ENCODE measurements at regions not wholly inside any gene's neighbourhood (a gene's known extent, or its start where the extent isn't known, plus 50 kb on each side); places are given as distances from the start of the nearest gene placed in this dataset.

- no peak for TF ChIP-seq CTCF (IDR thresholded peaks at IDR 0.05)
- POLR2A ChIA-PET = no interaction called here
- Histone ChIP-seq H3K27me3 (ENCODE audit: control insufficient read depth in 1 of 2, insufficient read depth in 2 of 2, low read length in 2 of 2) (no peaks in the 10 kb centered on the region), H3K4me3 (ENCODE audit: low read length) (no peak overlapping the region), H3K4me1 (ENCODE audit: insufficient read depth, low read length) (no peaks in the 10 kb centered on the region), H3K27ac (ENCODE audit: low read depth in 1 of 2, low read length in 2 of 2) (no peak overlapping the region), H3K36me3 (ENCODE audit: insufficient read depth, low read length) (no peaks in the 10 kb centered on the region), H3K9me3 (ENCODE audit: control insufficient read depth in 1 of 2, insufficient read depth in 1 of 2, low read length in 2 of 2) (no peaks in the 10 kb centered on the region)
- Mint-ChIP-seq H3K4me1 (ENCODE audit: low read depth) (peaks cover 8% of the 10 kb centered on the region), H3K36me3 (ENCODE audit: low read depth) (no peaks in the 10 kb centered on the region), H3K27ac (no peak overlapping the region), H3K4me3 (no peak overlapping the region), H3K9me3 (no peaks in the 10 kb centered on the region), H3K27me3 (peaks cover 16% of the 10 kb centered on the region)
- DNase-seq (no peak), ATAC-seq (ENCODE audit: poor library complexity) (no peak)
- CTCF ChIA-PET = no interaction called here
- intact Hi-C loops (cut with DNase I, micrococcal nuclease) = no loop called here
These were observed 82.3 kb upstream of the CTDP1 start for GRCh38 chr18:79597176-79597830.

GRCh38 chr18:79597831-79598632, 81.6 kb upstream of the CTDP1 start:
- intact Hi-C loops (cut with DNase I, micrococcal nuclease) = no loop called here
- Histone ChIP-seq H3K36me3 (ENCODE audit: insufficient read depth, low read length) (no peaks in the 10 kb centered on the region), H3K4me1 (ENCODE audit: insufficient read depth, low read length) (no peaks in the 10 kb centered on the region), H3K4me3 (ENCODE audit: low read length) (no peak overlapping the region), H3K9me3 (ENCODE audit: control insufficient read depth in 1 of 2, insufficient read depth in 1 of 2, low read length in 2 of 2) (no peaks in the 10 kb centered on the region), H3K27ac (ENCODE audit: low read depth in 1 of 2, low read length in 2 of 2) (no peak overlapping the region), H3K27me3 (ENCODE audit: control insufficient read depth in 1 of 2, insufficient read depth in 2 of 2, low read length in 2 of 2) (no peaks in the 10 kb centered on the region)
- H3K27me3 Mint-ChIP-seq = peaks cover 11% of the 10 kb centered on the region
- H3K36me3 Mint-ChIP-seq (ENCODE audit: low read depth) = no peaks in the 10 kb centered on the region
- no peaks in the 10 kb centered on the region for H3K9me3 Mint-ChIP-seq
- no peak overlapping the region for H3K27ac Mint-ChIP-seq
- no peak for TF ChIP-seq CTCF (IDR thresholded peaks at IDR 0.05)
- POLR2A ChIA-PET = no interaction called here
- H3K4me1 Mint-ChIP-seq (ENCODE audit: low read depth) = peaks cover 8% of the 10 kb centered on the region
- H3K4me3 Mint-ChIP-seq = no peak overlapping the region
- ATAC-seq (ENCODE audit: poor library complexity) (no peak), DNase-seq (no peak)
- CTCF ChIA-PET = no interaction called here

- Histone ChIP-seq H3K27me3 (ENCODE audit: control insufficient read depth in 1 of 2, insufficient read depth in 2 of 2, low read length in 2 of 2) (no peaks in the 10 kb centered on the region), H3K4me3 (ENCODE audit: low read length) (no peak overlapping the region), H3K36me3 (ENCODE audit: insufficient read depth, low read length) (no peaks in the 10 kb centered on the region), H3K9me3 (ENCODE audit: control insufficient read depth in 1 of 2, insufficient read depth in 1 of 2, low read length in 2 of 2) (no peaks in the 10 kb centered on the region), H3K27ac (ENCODE audit: low read depth in 1 of 2, low read length in 2 of 2) (no peak overlapping the region), H3K4me1 (ENCODE audit: insufficient read depth, low read length) (no peaks in the 10 kb centered on the region)
- Mint-ChIP-seq H3K4me3 (no peak overlapping the region), H3K4me1 (ENCODE audit: low read depth) (peaks cover 8% of the 10 kb centered on the region), H3K27me3 (peaks cover 11% of the 10 kb centered on the region), H3K36me3 (ENCODE audit: low read depth) (no peaks in the 10 kb centered on the region), H3K27ac (no peak overlapping the region), H3K9me3 (no peaks in the 10 kb centered on the region)
- ChIA-PET POLR2A (no interaction called here), CTCF (no interaction called here)
- DNase-seq = no peak
- intact Hi-C loops (cut with DNase I, micrococcal nuclease) = no loop called here
- no peak for TF ChIP-seq CTCF (IDR thresholded peaks at IDR 0.05)
- no peak for ATAC-seq (ENCODE audit: poor library complexity)
These were observed 80.9 kb upstream of the CTDP1 start for GRCh38 chr18:79598633-79599175.
